HG03103 (cell line): ENCODE measurements at regions not wholly inside any gene's neighbourhood (a gene's known extent, or its start where the extent isn't known, plus 50 kb on each side); places are given as distances from the start of the nearest gene placed in this dataset.

Source experiments
- ATAC-seq: cut with Tn5 transposase; IDR thresholded peaks from one replicate; pipeline ENCODE4 v1.9.1; 2021; ENCODE audit warnings: low read depth; ENCODE audit not compliant: unreplicated experiment

- ATAC-seq: peak; percentile 91
These were observed 223.0 kb downstream of the QKI start for GRCh38 chr6:163637524-163637923.

- ATAC-seq: no peak
These were observed 221.3 kb downstream of the QKI start for GRCh38 chr6:163635731-163636364.

- ATAC-seq: no peak
These were observed 220.8 kb downstream of the QKI start for GRCh38 chr6:163635315-163635714.

- no peak for ATAC-seq
These were observed 220.0 kb downstream of the QKI start for GRCh38 chr6:163634211-163635171.

GRCh38 chr6:163630991-163631390 is 216.5 kb downstream of the QKI start:
- ATAC-seq: no peak

GRCh38 chr6:163630572-163630971 is 216.1 kb downstream of the QKI start:
- no peak for ATAC-seq

- ATAC-seq: no peak
These were observed 215.6 kb downstream of the QKI start for GRCh38 chr6:163630096-163630495.
